Ascending aorta (tissue), 2 donors: ENCODE measurements at regions not wholly inside any gene's neighbourhood (a gene's known extent, or its start where the extent isn't known, plus 50 kb on each side); places are given as distances from the start of the nearest gene placed in this dataset.

Experiments used
- DNase-seq, 2 donors: peaks; one replicate each; pipeline ENCODE4 v3.0.0-alpha.2; 2019; ENCODE audit warnings: low spot score in 2 of 2
- H3K27ac ChIP-seq, 2 donors: fragments of 200-600 bp; sonication (generic); one replicate each; pipeline ENCODE4 v1.5.1; 2016 to 2017; ENCODE audit warnings: mild to moderate bottlenecking in 1 of 2
- H3K27me3 ChIP-seq: fragments of 200-600 bp; sonication (generic); one replicate; pipeline ENCODE4 v1.5.1; 2017
- H3K36me3 ChIP-seq, 2 donors: fragments of 200-600 bp; sonication (generic); one replicate each; pipeline ENCODE4 v1.5.1; 2016
- H3K4me1 ChIP-seq, 2 donors: fragments of 200-600 bp; sonication (generic); one replicate each; pipeline ENCODE4 v1.5.1; 2016 to 2017; ENCODE audit warnings: mild to moderate bottlenecking in 1 of 2
- H3K4me3 ChIP-seq, 2 donors: fragments of 200-600 bp; sonication (generic); one replicate each; pipeline ENCODE4 v1.5.1; 2016 to 2017; ENCODE audit warnings: mild to moderate bottlenecking in 1 of 2
- H3K9me3 ChIP-seq, 2 donors: fragments of 200-600 bp; sonication (generic); one replicate each; pipeline ENCODE4 v1.5.1; 2016
- intact Hi-C: fragments of 100-400 bp; cut with DNase I; formaldehyde crosslinking; loops from one replicate; pipeline ENCODE4 v1.15.1; 2023
- TF ChIP-seq, protein P1 (sequence below), 3 experiments: fragments of 200-600 bp in 2 of 3; fragments of 450-650 bp in 1 of 3; sonication (generic) in 2 of 3; IDR thresholded peaks; one replicate each; pipeline ENCODE4 v1.5.1; 2016 to 2019; ENCODE audit warnings: antibody characterized with exemption in 3 of 3, mild to moderate bottlenecking in 1 of 3, moderate library complexity in 1 of 3

GRCh38 chr11:114942207-114942606, 263.9 kb downstream of the NXPE2 start:
- intact Hi-C loops: no loop called here
- Histone ChIP-seq H3K4me1 (no peaks in the 10 kb centered on the region), H3K4me3 (no peak overlapping the region), H3K27ac (no peak overlapping the region), H3K27me3 (no peaks in the 10 kb centered on the region), H3K36me3 (no peaks in the 10 kb centered on the region), H3K9me3 (no peaks in the 10 kb centered on the region)
- no peak for DNase-seq
- TF ChIP-seq, protein P1, sequence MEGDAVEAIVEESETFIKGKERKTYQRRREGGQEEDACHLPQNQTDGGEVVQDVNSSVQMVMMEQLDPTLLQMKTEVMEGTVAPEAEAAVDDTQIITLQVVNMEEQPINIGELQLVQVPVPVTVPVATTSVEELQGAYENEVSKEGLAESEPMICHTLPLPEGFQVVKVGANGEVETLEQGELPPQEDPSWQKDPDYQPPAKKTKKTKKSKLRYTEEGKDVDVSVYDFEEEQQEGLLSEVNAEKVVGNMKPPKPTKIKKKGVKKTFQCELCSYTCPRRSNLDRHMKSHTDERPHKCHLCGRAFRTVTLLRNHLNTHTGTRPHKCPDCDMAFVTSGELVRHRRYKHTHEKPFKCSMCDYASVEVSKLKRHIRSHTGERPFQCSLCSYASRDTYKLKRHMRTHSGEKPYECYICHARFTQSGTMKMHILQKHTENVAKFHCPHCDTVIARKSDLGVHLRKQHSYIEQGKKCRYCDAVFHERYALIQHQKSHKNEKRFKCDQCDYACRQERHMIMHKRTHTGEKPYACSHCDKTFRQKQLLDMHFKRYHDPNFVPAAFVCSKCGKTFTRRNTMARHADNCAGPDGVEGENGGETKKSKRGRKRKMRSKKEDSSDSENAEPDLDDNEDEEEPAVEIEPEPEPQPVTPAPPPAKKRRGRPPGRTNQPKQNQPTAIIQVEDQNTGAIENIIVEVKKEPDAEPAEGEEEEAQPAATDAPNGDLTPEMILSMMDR (IDR thresholded peaks at IDR 0.05): no peak

- DNase-seq: no peak
- TF ChIP-seq, protein P1 (IDR thresholded peaks at IDR 0.05): no peak
- Histone ChIP-seq H3K4me3 (no peak overlapping the region), H3K9me3 (no peaks in the 10 kb centered on the region), H3K36me3 (no peaks in the 10 kb centered on the region), H3K27me3 (no peaks in the 10 kb centered on the region), H3K4me1 (no peaks in the 10 kb centered on the region), H3K27ac (no peak overlapping the region)
- intact Hi-C loops: no loop called here
These were observed 271.5 kb downstream of the NXPE2 start for GRCh38 chr11:114949614-114950351.

GRCh38 chr11:114953039-114953438, 274.7 kb downstream of the NXPE2 start:
- Histone ChIP-seq H3K27ac (no peak overlapping the region), H3K27me3 (no peaks in the 10 kb centered on the region), H3K36me3 (no peaks in the 10 kb centered on the region), H3K4me1 (no peaks in the 10 kb centered on the region), H3K4me3 (no peak overlapping the region), H3K9me3 (no peaks in the 10 kb centered on the region)
- TF ChIP-seq, protein P1 (IDR thresholded peaks at IDR 0.05): no peak
- intact Hi-C loops: no loop called here
- DNase-seq: no peak

DNA sequence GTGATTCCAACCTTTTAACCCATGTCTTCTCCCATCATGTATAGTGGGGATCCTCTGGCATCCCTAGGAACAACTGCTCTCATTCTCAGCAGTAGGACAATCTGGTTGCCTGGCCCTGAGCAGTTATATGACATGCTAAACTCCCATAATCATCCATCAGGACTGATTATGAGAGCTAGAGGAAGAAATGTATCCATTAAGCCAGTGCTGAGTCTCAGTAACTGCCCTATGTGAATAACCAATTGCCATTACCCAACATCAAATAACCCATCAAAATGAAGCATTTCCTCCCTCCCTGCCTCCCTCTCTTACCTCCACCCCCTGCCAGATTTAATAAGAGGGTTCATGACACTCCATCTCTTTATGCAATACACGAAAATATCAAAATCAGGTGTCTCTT, 277.6 kb downstream of the NXPE2 start:
- Histone ChIP-seq H3K27ac (no peak overlapping the region), H3K27me3 (no peaks in the 10 kb centered on the region), H3K4me1 (no peaks in the 10 kb centered on the region), H3K9me3 (no peaks in the 10 kb centered on the region), H3K36me3 (no peaks in the 10 kb centered on the region), H3K4me3 (no peak overlapping the region)
- no peak for DNase-seq
- TF ChIP-seq, protein P1 (IDR thresholded peaks at IDR 0.05): no peak
- intact Hi-C loops: no loop called here

- DNase-seq: no peak
- H3K36me3 ChIP-seq: no peaks in the 10 kb centered on the region
- no peak overlapping the region for H3K27ac ChIP-seq
- H3K4me1 ChIP-seq: no peaks in the 10 kb centered on the region
- H3K4me3 ChIP-seq: no peak overlapping the region
- intact Hi-C loops: no loop called here
- no peaks in the 10 kb centered on the region for H3K9me3 ChIP-seq
- H3K27me3 ChIP-seq: no peaks in the 10 kb centered on the region
- TF ChIP-seq, protein P1 (IDR thresholded peaks at IDR 0.05): no peak
These were observed 278.2 kb downstream of the NXPE2 start for GRCh38 chr11:114956566-114956965.
